Panc1 (cell line): ENCODE measurements at regions not wholly inside any gene's neighbourhood (a gene's known extent, or its start where the extent isn't known, plus 50 kb on each side); places are given as distances from the start of the nearest gene placed in this dataset.
"Not testable (repeated sequence)": the region's sequence is repeated elsewhere in the genome, so short reads cannot be mapped to it uniquely, and the experiment has no call there.

Experiments
- ATAC-seq: fragments of 200-7000 bp; cut with Tn5 transposase; 2 replicates; pipeline ENCODE4 v1.9.1; 2020; ENCODE audit warnings: mild to moderate bottlenecking, moderate library complexity
- BruUV-seq: library from RNA; stranded (reverse); fragments of 400-500 nt; replicated peaks from 2 replicates; lab custom pipeline; 2021; lab: Mats Ljungman, UMichigan
- CTCF ChIA-PET: fragments of 300-600 bp; sonication (Branson Sonifier 250); formaldehyde crosslinking; loops from one replicate; lab custom pipeline; 2022; ENCODE audit warnings: antibody characterized with exemption; lab: Charles Lee
- POLR2A ChIA-PET: fragments of 300-600 bp; sonication (Branson Sonifier 250); formaldehyde crosslinking; loops from one replicate; lab custom pipeline; 2022; ENCODE audit warnings: antibody characterized with exemption; lab: Charles Lee
- DNase-seq: peaks from one replicate; pipeline ENCODE4 v3.0.0-alpha.2; 2010; ENCODE audit warnings: low read depth, low spot score
- H3K27ac ChIP-seq: 2 replicates; pipeline ENCODE4 v1.5.1; 2011; ENCODE audit warnings: mild to moderate bottlenecking, low read length, inconsistent platforms
- H3K27me3 ChIP-seq: fragments of 200-500 bp; sonication (Bioruptor generic); 2 replicates; pipeline ENCODE4 v1.6.0; 2014; ENCODE audit warnings: low read length, inconsistent platforms; ENCODE audit not compliant: control insufficient read depth, insufficient read depth
- H3K36me3 ChIP-seq: fragments of 200-500 bp; sonication (Bioruptor generic); 2 replicates; pipeline ENCODE4 v1.5.1; 2014; ENCODE audit warnings: inconsistent platforms, mild to moderate bottlenecking, low read length, moderate library complexity; ENCODE audit not compliant: control insufficient read depth, insufficient read depth
- H3K4me1 ChIP-seq: 2 replicates; pipeline ENCODE4 v1.5.1; 2011; ENCODE audit warnings: inconsistent platforms, mild to moderate bottlenecking, low read length, moderate library complexity; ENCODE audit not compliant: control insufficient read depth, insufficient read depth
- H3K4me3 ChIP-seq, 2 experiments: 2 replicates each; pipeline ENCODE4 v1.5.1; 2011 to 2012; ENCODE audit warnings: low read depth in 2 of 2, low read length in 2 of 2, mild to moderate bottlenecking in 2 of 2, inconsistent platforms in 1 of 2, moderate library complexity in 1 of 2
- H3K9me3 ChIP-seq: fragments of 200-500 bp; sonication (Bioruptor generic); 2 replicates; pipeline ENCODE4 v1.5.1; 2014; ENCODE audit warnings: low read depth, mild to moderate bottlenecking, inconsistent platforms, low read length, moderate library complexity; ENCODE audit not compliant: control insufficient read depth, insufficient read depth
- CTCF ChIP-seq: fragments of 450-650 bp; IDR thresholded peaks from 2 replicates; pipeline ENCODE4 v1.5.1; 2017; ENCODE audit warnings: mild to moderate bottlenecking
- POLR2AphosphoS5 ChIP-seq: IDR thresholded peaks from 2 replicates; pipeline ENCODE4 v1.6.1; 2012; ENCODE audit warnings: mild to moderate bottlenecking, low read depth, low read length, moderate library complexity
- REST ChIP-seq, 2 experiments: IDR thresholded peaks; 2 replicates each; pipeline ENCODE4 v1.6.1; 2011 to 2012; ENCODE audit warnings: low read depth in 2 of 2, control low read depth in 1 of 2, low read length in 1 of 2, mild to moderate bottlenecking in 1 of 2, moderate library complexity in 1 of 2; ENCODE audit not compliant: insufficient read depth in 1 of 2
- SIN3A ChIP-seq: IDR thresholded peaks from 2 replicates; pipeline ENCODE4 v1.6.1; 2012; ENCODE audit warnings: low read depth, mild to moderate bottlenecking, low read length, moderate library complexity, borderline replicate concordance; ENCODE audit not compliant: insufficient read depth
- TCF7L2 ChIP-seq: IDR thresholded peaks from 2 replicates; pipeline ENCODE4 v1.6.1; 2011; ENCODE audit warnings: mild to moderate bottlenecking, low read depth, low read length, inconsistent platforms
- in situ Hi-C: cut with HindIII; loops from 2 replicates; pipeline ENCODE4 v1.10.0; 2016; ENCODE audit warnings: low sequenced_read_pairs, low pct_unique_long_range_greater_than_20kb
- intact Hi-C: fragments of 100-400 bp; cut with micrococcal nuclease; formaldehyde crosslinking; loops from one replicate; pipeline ENCODE4 v1.10.0; 2022; ENCODE audit not compliant: unreplicated experiment

- H3K4me3 ChIP-seq = no peak overlapping the region
- no TSS peak for BruUV-seq
- in situ Hi-C loops = no loop called here
- no peaks in the 10 kb centered on the region for H3K4me1 ChIP-seq
- no peak for TF ChIP-seq REST (IDR thresholded peaks at IDR 0.05; ENCODE audit: insufficient read depth in 1 of 2, low read depth in 2 of 2, low read length in 1 of 2)
- TF ChIP-seq CTCF = no peak
- no peak for TF ChIP-seq POLR2AphosphoS5
- TF ChIP-seq SIN3A = no peak
- no peak for TF ChIP-seq TCF7L2
- CTCF ChIA-PET = no interaction called here
- no peak for DNase-seq
- no peaks in the 10 kb centered on the region for H3K27me3 ChIP-seq
- H3K9me3 ChIP-seq = no peaks in the 10 kb centered on the region
- no peak overlapping the region for H3K27ac ChIP-seq
- POLR2A ChIA-PET = no interaction called here
- intact Hi-C loops = loop anchor here (2.0 kb wide), 1 partner anchor 83 kb away; no protein-coding TSS in a partner anchor
- H3K36me3 ChIP-seq = no peaks in the 10 kb centered on the region
- ATAC-seq = no peak
These were observed 139.0 kb downstream of the SEPTIN14 start for GRCh38 chr7:55723621-55723941.

GRCh38 chr7:55722874-55723620, 139.5 kb downstream of the SEPTIN14 start:
- H3K36me3 ChIP-seq, POLR2A ChIA-PET, BruUV-seq, H3K4me3 ChIP-seq, H3K27me3 ChIP-seq, H3K27ac ChIP-seq, in situ Hi-C loops, DNase-seq, H3K4me1 ChIP-seq, H3K9me3 ChIP-seq: not testable (repeated sequence)
- peak; percentile 96 for ATAC-seq
- CTCF ChIA-PET = interaction anchor here (0.8 kb wide), 1 partner anchor 82 kb away, joined by 4 read pairs; no protein-coding TSS in a partner anchor
- TF ChIP-seq CTCF = peak; percentile 74
- intact Hi-C loops = loop anchor here (2.0 kb wide), 1 partner anchor 82 kb away; no protein-coding TSS in a partner anchor

- POLR2A ChIA-PET, DNase-seq, H3K27ac ChIP-seq, BruUV-seq, intact Hi-C loops, in situ Hi-C loops, CTCF ChIA-PET, H3K9me3 ChIP-seq, H3K4me1 ChIP-seq, ATAC-seq, H3K4me3 ChIP-seq, H3K36me3 ChIP-seq, H3K27me3 ChIP-seq: not testable (repeated sequence)
These were observed 141.5 kb downstream of the SEPTIN14 start for GRCh38 chr7:55721004-55721403.

- in situ Hi-C loops, H3K36me3 ChIP-seq, DNase-seq, CTCF ChIA-PET, ATAC-seq, H3K27me3 ChIP-seq, intact Hi-C loops, H3K4me3 ChIP-seq, H3K9me3 ChIP-seq, POLR2A ChIA-PET, H3K4me1 ChIP-seq, BruUV-seq, H3K27ac ChIP-seq: not testable (repeated sequence)
These were observed 143.1 kb upstream of the VOPP1 start for GRCh38 chr7:55715247-55715867.
